OCI-LY1 (cell line): ENCODE measurements at regions not wholly inside any gene's neighbourhood (a gene's known extent, or its start where the extent isn't known, plus 50 kb on each side); places are given as distances from the start of the nearest gene placed in this dataset.

Experiments used
- H2AFZ ChIP-seq: fragments of 200-600 bp; sonication (generic), shearing (Covaris generic); 2 replicates; pipeline ENCODE4 v1.6.0; 2014; ENCODE audit warnings: antibody characterized with exemption, mild to moderate bottlenecking, low read length
- H3F3A ChIP-seq: fragments of 200-600 bp; sonication (generic), shearing (Covaris generic); 2 replicates; pipeline ENCODE4 v1.6.0; 2014; ENCODE audit warnings: mild to moderate bottlenecking, antibody characterized with exemption, low read length, moderate library complexity; ENCODE audit not compliant: insufficient read depth
- H3K27ac ChIP-seq: fragments of 200-600 bp; sonication (generic); 2 replicates; pipeline ENCODE4 v1.5.1; 2014; ENCODE audit warnings: low read length, mixed run types, mild to moderate bottlenecking, low read depth; ENCODE audit not compliant: poor library complexity, severe bottlenecking
- H3K27me3 ChIP-seq: fragments of 200-600 bp; sonication (generic); 2 replicates; pipeline ENCODE4 v1.6.0; 2014; ENCODE audit warnings: antibody characterized with exemption, mild to moderate bottlenecking, low read length, moderate library complexity; ENCODE audit not compliant: insufficient read depth
- H3K36me3 ChIP-seq: fragments of 200-600 bp; sonication (generic); 2 replicates; pipeline ENCODE4 v1.6.1; 2014; ENCODE audit warnings: mild to moderate bottlenecking, antibody characterized with exemption, low read length, moderate library complexity, mixed read lengths; ENCODE audit not compliant: insufficient read depth
- H3K4me1 ChIP-seq: fragments of 200-600 bp; sonication (generic); 2 replicates; pipeline ENCODE4 v1.5.1; 2014; ENCODE audit warnings: mild to moderate bottlenecking, low read length, moderate library complexity; ENCODE audit not compliant: insufficient read depth, severe bottlenecking
- H3K4me2 ChIP-seq: fragments of 200-600 bp; sonication (generic), shearing (Covaris generic); 2 replicates; pipeline ENCODE4 v1.6.1; 2014; ENCODE audit warnings: low read length
- H3K4me3 ChIP-seq: fragments of 200-600 bp; sonication (generic); 2 replicates; pipeline ENCODE4 v1.5.1; 2014; ENCODE audit warnings: low read length, low read depth, mild to moderate bottlenecking, mixed read lengths; ENCODE audit not compliant: poor library complexity, severe bottlenecking
- H3K79me2 ChIP-seq: fragments of 200-600 bp; shearing (Covaris generic); 2 replicates; pipeline ENCODE4 v1.6.1; 2016; ENCODE audit warnings: mixed run types, low read length, mixed read lengths; ENCODE audit not compliant: insufficient read depth
- H3K9ac ChIP-seq: fragments of 200-600 bp; sonication (generic), shearing (Covaris generic); 2 replicates; pipeline ENCODE4 v1.6.1; 2014; ENCODE audit warnings: mild to moderate bottlenecking, low read length, mixed read lengths
- H3K9me2 ChIP-seq: fragments of 200-600 bp; sonication (generic), shearing (Covaris generic); 2 replicates; pipeline ENCODE4 v1.6.1; 2014; ENCODE audit warnings: low read depth, mild to moderate bottlenecking, low read length, mixed read lengths
- H3K9me3 ChIP-seq: fragments of 200-600 bp; shearing (Covaris generic); 2 replicates; pipeline ENCODE4 v1.6.1; 2014; ENCODE audit warnings: low read length, mixed read lengths
- H4K20me1 ChIP-seq: fragments of 200-600 bp; sonication (generic), shearing (Covaris generic); 2 replicates; pipeline ENCODE4 v1.6.0; 2016; ENCODE audit warnings: mild to moderate bottlenecking, low read length; ENCODE audit not compliant: insufficient read depth
- EZH2 ChIP-seq: fragments of 200-600 bp; sonication (generic), shearing (Covaris generic); IDR thresholded peaks from 2 replicates; pipeline ENCODE4 v1.8.0; 2017; ENCODE audit warnings: borderline replicate concordance, mixed run types, mild to moderate bottlenecking, antibody characterized with exemption, low read length, moderate library complexity, mixed read lengths
- TF ChIP-seq, protein P1 (sequence below): fragments of 200-600 bp; sonication (generic), shearing (Covaris generic); IDR thresholded peaks from 2 replicates; pipeline ENCODE4 v1.5.1; 2017; ENCODE audit warnings: mild to moderate bottlenecking, antibody characterized with exemption, low read length, moderate library complexity, mixed read lengths

DNA sequence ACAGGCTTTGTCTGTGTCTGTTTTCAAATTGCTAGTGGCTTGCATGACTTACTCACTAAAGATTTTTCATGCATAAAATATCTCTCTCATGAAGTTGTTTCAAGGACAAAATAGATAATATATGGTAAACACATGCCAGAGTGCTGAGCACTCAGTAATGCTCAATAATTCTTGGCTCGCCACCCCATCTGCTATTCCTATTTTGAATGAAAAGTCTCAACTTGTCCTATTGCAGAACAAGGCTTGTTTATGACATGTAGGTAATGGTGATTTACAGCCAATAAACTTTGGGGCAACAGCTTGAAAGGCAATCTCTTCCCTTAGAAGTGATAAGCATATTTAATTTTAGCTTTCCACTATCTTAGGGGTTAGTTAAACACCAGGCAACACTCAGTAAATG, 789.0 kb upstream of the ROBO1 start:
- Histone ChIP-seq H3K4me2 (no peak overlapping the region), H3K36me3 (no peaks in the 10 kb centered on the region), H3F3A (no peaks in the 10 kb centered on the region), H2AFZ (no peak overlapping the region), H3K27me3 (no peaks in the 10 kb centered on the region), H3K79me2 (no peaks in the 10 kb centered on the region), H3K9me3 (no peaks in the 10 kb centered on the region), H3K9me2 (no peaks in the 10 kb centered on the region), H3K4me3 (no peak overlapping the region), H3K27ac (no peak overlapping the region), H3K9ac (no peak overlapping the region), H4K20me1 (no peaks in the 10 kb centered on the region), H3K4me1 (no peaks in the 10 kb centered on the region)
- TF ChIP-seq EZH2: no peak
- TF ChIP-seq, protein P1, sequence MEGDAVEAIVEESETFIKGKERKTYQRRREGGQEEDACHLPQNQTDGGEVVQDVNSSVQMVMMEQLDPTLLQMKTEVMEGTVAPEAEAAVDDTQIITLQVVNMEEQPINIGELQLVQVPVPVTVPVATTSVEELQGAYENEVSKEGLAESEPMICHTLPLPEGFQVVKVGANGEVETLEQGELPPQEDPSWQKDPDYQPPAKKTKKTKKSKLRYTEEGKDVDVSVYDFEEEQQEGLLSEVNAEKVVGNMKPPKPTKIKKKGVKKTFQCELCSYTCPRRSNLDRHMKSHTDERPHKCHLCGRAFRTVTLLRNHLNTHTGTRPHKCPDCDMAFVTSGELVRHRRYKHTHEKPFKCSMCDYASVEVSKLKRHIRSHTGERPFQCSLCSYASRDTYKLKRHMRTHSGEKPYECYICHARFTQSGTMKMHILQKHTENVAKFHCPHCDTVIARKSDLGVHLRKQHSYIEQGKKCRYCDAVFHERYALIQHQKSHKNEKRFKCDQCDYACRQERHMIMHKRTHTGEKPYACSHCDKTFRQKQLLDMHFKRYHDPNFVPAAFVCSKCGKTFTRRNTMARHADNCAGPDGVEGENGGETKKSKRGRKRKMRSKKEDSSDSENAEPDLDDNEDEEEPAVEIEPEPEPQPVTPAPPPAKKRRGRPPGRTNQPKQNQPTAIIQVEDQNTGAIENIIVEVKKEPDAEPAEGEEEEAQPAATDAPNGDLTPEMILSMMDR: no peak

DNA sequence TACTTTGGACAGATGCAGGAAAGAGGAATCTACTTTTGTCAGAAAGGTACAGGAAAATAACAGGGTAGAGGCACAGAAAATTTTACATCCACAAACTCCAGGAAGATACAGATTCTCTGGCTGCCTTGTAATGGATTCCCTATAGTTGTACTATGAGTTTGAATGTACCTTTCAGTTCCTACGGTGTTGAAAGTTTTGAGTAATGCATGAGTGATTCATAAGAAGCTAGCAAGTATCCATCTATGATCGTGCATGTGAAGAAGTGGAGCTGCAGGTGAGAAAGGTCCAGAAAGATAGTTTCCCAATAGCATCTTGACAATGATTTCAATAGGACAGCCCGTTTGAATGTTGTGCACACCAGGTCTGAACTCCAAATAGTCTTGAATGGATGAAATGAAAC, 786.5 kb upstream of the ROBO1 start:
- H2AFZ ChIP-seq: no peak overlapping the region
- no peaks in the 10 kb centered on the region for H4K20me1 ChIP-seq
- TF ChIP-seq, protein P1: no peak
- no peak for TF ChIP-seq EZH2
- H3K4me2 ChIP-seq: no peak overlapping the region
- H3K4me3 ChIP-seq: no peak overlapping the region
- H3K27me3 ChIP-seq: no peaks in the 10 kb centered on the region
- no peaks in the 10 kb centered on the region for H3K9me3 ChIP-seq
- H3K9ac ChIP-seq: no peak overlapping the region
- H3K4me1 ChIP-seq: no peaks in the 10 kb centered on the region
- no peaks in the 10 kb centered on the region for H3K79me2 ChIP-seq
- no peak overlapping the region for H3K27ac ChIP-seq
- no peaks in the 10 kb centered on the region for H3K9me2 ChIP-seq
- H3F3A ChIP-seq: no peaks in the 10 kb centered on the region
- H3K36me3 ChIP-seq: no peaks in the 10 kb centered on the region

DNA sequence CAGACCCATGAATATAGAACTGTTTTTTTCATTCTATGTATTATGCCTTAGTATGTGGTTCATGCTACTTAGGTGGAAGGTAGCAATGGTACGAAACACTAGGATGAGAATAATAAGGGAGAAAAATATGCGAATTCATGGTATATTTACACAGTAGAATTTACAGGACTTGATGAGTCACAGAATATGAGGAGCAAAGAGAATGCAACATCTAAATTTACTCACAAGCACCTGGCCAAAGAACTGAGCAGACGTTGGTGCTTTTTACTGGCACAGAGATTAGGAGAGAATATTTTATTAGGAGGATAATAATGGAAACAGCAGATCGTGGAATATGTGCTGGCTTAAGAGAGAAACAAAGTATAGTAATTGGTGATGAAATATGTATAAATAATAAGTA, 785.4 kb upstream of the ROBO1 start:
- Histone ChIP-seq H3K36me3 (no peaks in the 10 kb centered on the region), H2AFZ (no peak overlapping the region), H3K27ac (no peak overlapping the region), H3K9me2 (no peaks in the 10 kb centered on the region), H4K20me1 (no peaks in the 10 kb centered on the region), H3F3A (no peaks in the 10 kb centered on the region), H3K79me2 (no peaks in the 10 kb centered on the region), H3K4me1 (no peaks in the 10 kb centered on the region), H3K4me2 (no peak overlapping the region), H3K27me3 (no peaks in the 10 kb centered on the region), H3K9ac (no peak overlapping the region), H3K9me3 (no peaks in the 10 kb centered on the region), H3K4me3 (no peak overlapping the region)
- TF ChIP-seq, protein P1: no peak
- no peak for TF ChIP-seq EZH2
